HCT116 (cell line): ENCODE measurements at regions not wholly inside any gene's neighbourhood (a gene's known extent, or its start where the extent isn't known, plus 50 kb on each side); places are given as distances from the start of the nearest gene placed in this dataset.

ENCODE experiments used
- ATAC-seq: fragments of 200-7000 bp; cut with Tn5 transposase; 2 replicates; pipeline ENCODE4 v1.9.1; 2020; ENCODE audit warnings: mild to moderate bottlenecking, moderate library complexity
- BruUV-seq: library from RNA; stranded (reverse); fragments of 400-500 nt; replicated peaks from 2 replicates; lab custom pipeline; 2021; lab: Mats Ljungman, UMichigan
- CTCF ChIA-PET: fragments of 300-600 bp; sonication (Branson Sonifier 250); formaldehyde crosslinking; loops from one replicate; lab custom pipeline; 2021; ENCODE audit warnings: antibody characterized with exemption; lab: Charles Lee
- POLR2A ChIA-PET: fragments of 300-600, 350-600 bp; sonication (Branson Sonifier 250); formaldehyde crosslinking; loops from one replicate; lab custom pipeline; 2021; ENCODE audit warnings: antibody characterized with exemption; lab: Charles Lee
- RAD21 ChIA-PET, 2 experiments: fragments of 300-600 bp; sonication (Branson Sonifier 250); formaldehyde crosslinking; loops; one replicate each; lab custom pipeline; 2023; ENCODE audit warnings: low total read pairs in 2 of 2; ENCODE audit not compliant: uncharacterized antibody in 2 of 2, unreplicated experiment in 2 of 2, low non-redundant PET in 1 of 2; lab: Charles Lee
- DNase-seq: peaks from one replicate; pipeline ENCODE4 v3.0.0-alpha.2; 2010; ENCODE audit warnings: low read depth, low spot score
- H2AFZ ChIP-seq: fragments of 200-600 bp; shearing (Covaris generic), sonication (generic); 2 replicates; pipeline ENCODE4 v1.6.1; 2017; ENCODE audit warnings: low read depth, mixed run types, mixed read lengths, antibody characterized with exemption, low read length; ENCODE audit not compliant: poor library complexity, severe bottlenecking
- H3K27ac ChIP-seq: 2 replicates; pipeline ENCODE4 v1.5.1; 2012; ENCODE audit warnings: low read depth, low read length
- H3K27me3 ChIP-seq: fragments of 200-600 bp; sonication (generic); 2 replicates; pipeline ENCODE4 v1.6.1; 2016; ENCODE audit warnings: mixed run types, low read length, mixed read lengths; ENCODE audit not compliant: insufficient read depth
- H3K36me3 ChIP-seq, 2 experiments: fragments of 200-500 bp in 1 of 2; fragments of 200-600 bp in 1 of 2; sonication (Bioruptor generic) in 1 of 2; sonication (generic) in 1 of 2; 2 replicates each; pipeline versions ENCODE4 v1.5.1 to v1.6.1; 2014 to 2016; ENCODE audit warnings: low read length in 2 of 2, inconsistent platforms in 1 of 2, mixed read lengths in 1 of 2, mixed run types in 1 of 2; ENCODE audit not compliant: insufficient read depth in 2 of 2, control insufficient read depth in 1 of 2
- H3K4me1 ChIP-seq, 2 experiments: fragments of 200-600 bp in 1 of 2; sonication (generic) in 1 of 2; 2 replicates each; pipeline versions ENCODE4 v1.5.1 to v1.6.1; 2012 to 2017; ENCODE audit warnings: low read length in 2 of 2, inconsistent platforms in 1 of 2, mild to moderate bottlenecking in 1 of 2, mixed read lengths in 1 of 2, mixed run types in 1 of 2, moderate library complexity in 1 of 2; ENCODE audit not compliant: insufficient read depth in 2 of 2, control insufficient read depth in 1 of 2
- H3K4me2 ChIP-seq: fragments of 200-600 bp; sonication (generic); 2 replicates; pipeline ENCODE4 v1.6.1; 2017; ENCODE audit warnings: mixed run types, low read length, mixed read lengths
- H3K4me3 ChIP-seq, 2 experiments: fragments of 200-600 bp in 1 of 2; sonication (generic) in 1 of 2; replicated peaks in 1 of 2; 2 replicates each; pipeline ENCODE4 v1.5.1; 2011 to 2016; ENCODE audit warnings: low read length in 2 of 2, control low read depth in 1 of 2, low read depth in 1 of 2, mild to moderate bottlenecking in 1 of 2, mixed read lengths in 1 of 2, mixed run types in 1 of 2
- H3K79me2 ChIP-seq: fragments of 200-600 bp; sonication (generic); 2 replicates; pipeline ENCODE4 v1.6.1; 2017; ENCODE audit warnings: mild to moderate bottlenecking, mixed run types, low read length, moderate library complexity, mixed read lengths; ENCODE audit not compliant: insufficient read depth
- H3K9ac ChIP-seq: fragments of 200-600 bp; sonication (generic); 2 replicates; pipeline ENCODE4 v1.6.1; 2016; ENCODE audit warnings: low read length, mixed read lengths
- H3K9me2 ChIP-seq: fragments of 200-600 bp; sonication (generic), shearing (Covaris generic); 2 replicates; pipeline ENCODE4 v1.6.1; 2017; ENCODE audit warnings: mixed run types, mild to moderate bottlenecking, moderate library complexity; ENCODE audit not compliant: insufficient read depth
- H3K9me3 ChIP-seq, 2 experiments: fragments of 200-500 bp in 1 of 2; fragments of 200-600 bp in 1 of 2; sonication (Bioruptor generic) in 1 of 2; sonication (generic) in 1 of 2; 2 replicates each; pipeline ENCODE4 v1.6.1; 2014 to 2017; ENCODE audit warnings: low read length in 2 of 2, mixed read lengths in 2 of 2, inconsistent platforms in 1 of 2, low read depth in 1 of 2, mild to moderate bottlenecking in 1 of 2, mixed run types in 1 of 2, moderate library complexity in 1 of 2; ENCODE audit not compliant: control insufficient read depth in 1 of 2, insufficient read depth in 1 of 2
- H4K20me1 ChIP-seq: fragments of 200-600 bp; sonication (generic), shearing (Covaris generic); 2 replicates; pipeline ENCODE4 v1.6.1; 2017; ENCODE audit warnings: mixed run types, mild to moderate bottlenecking, moderate library complexity; ENCODE audit not compliant: insufficient read depth
- CBX3 ChIP-seq: IDR thresholded peaks from 2 replicates; pipeline ENCODE4 v1.6.1; 2012; ENCODE audit warnings: low read depth
- CEBPB ChIP-seq: IDR thresholded peaks from 2 replicates; pipeline ENCODE4 v1.6.1; 2012; ENCODE audit warnings: low read depth
- EGR1 ChIP-seq: IDR thresholded peaks from 2 replicates; pipeline ENCODE4 v1.6.1; 2012; ENCODE audit warnings: low read depth
- ELF1 ChIP-seq: IDR thresholded peaks from 2 replicates; pipeline ENCODE4 v1.6.1; 2012; ENCODE audit warnings: low read depth, borderline replicate concordance
- EZH2phosphoT487 ChIP-seq: fragments of 200-600 bp; IDR thresholded peaks from 2 replicates; pipeline ENCODE4 v1.6.1; 2018; ENCODE audit warnings: antibody characterized with exemption, borderline replicate concordance
- FOSL1 ChIP-seq: IDR thresholded peaks from 2 replicates; pipeline ENCODE4 v1.6.1; 2012; ENCODE audit warnings: low read depth
- JUND ChIP-seq: IDR thresholded peaks from 2 replicates; pipeline ENCODE4 v1.6.1; 2012
- POLR2A ChIP-seq: IDR thresholded peaks from 2 replicates; pipeline ENCODE4 v1.7.0; 2011; ENCODE audit warnings: borderline replicate concordance; ENCODE audit not compliant: insufficient read depth, insufficient read length; ENCODE audit errors: extremely low read depth
- POLR2AphosphoS5 ChIP-seq: IDR thresholded peaks from 2 replicates; pipeline ENCODE4 v1.6.1; 2011; ENCODE audit warnings: mild to moderate bottlenecking, low read depth, low read length, moderate library complexity
- RAD21 ChIP-seq: IDR thresholded peaks from 2 replicates; pipeline ENCODE4 v1.6.1; 2012; ENCODE audit warnings: low read depth, mild to moderate bottlenecking
- SIN3A ChIP-seq: IDR thresholded peaks from 2 replicates; pipeline ENCODE4 v1.6.1; 2012; ENCODE audit warnings: low read depth
- SP1 ChIP-seq: IDR thresholded peaks from 2 replicates; pipeline ENCODE4 v1.6.1; 2012; ENCODE audit warnings: low read depth
- TCF7L2 ChIP-seq: IDR thresholded peaks from 2 replicates; pipeline ENCODE4 v1.7.0; 2011; ENCODE audit warnings: borderline replicate concordance, inconsistent platforms; ENCODE audit not compliant: insufficient read depth, insufficient read length; ENCODE audit errors: extremely low read depth
- YY1 ChIP-seq: IDR thresholded peaks from 2 replicates; pipeline ENCODE4 v1.6.1; 2011; ENCODE audit warnings: low read length, low read depth, moderate library complexity, mild to moderate bottlenecking; ENCODE audit not compliant: insufficient replicate concordance; ENCODE audit errors: extremely low read depth
- ZNF274 ChIP-seq: fragments of 200-500 bp; sonication (Bioruptor generic); IDR thresholded peaks from 2 replicates; pipeline ENCODE4 v1.6.1; 2014; ENCODE audit warnings: mild to moderate bottlenecking, low read depth, low read length, inconsistent platforms
- intact Hi-C: fragments of 100-400 bp; cut with micrococcal nuclease; formaldehyde crosslinking; loops from 2 replicates; pipeline ENCODE4 v1.10.0; 2022
- TF ChIP-seq, protein P1 (sequence below): IDR thresholded peaks from 2 replicates; pipeline ENCODE4 v1.6.1; 2012
- TF ChIP-seq, protein P2 (sequence below): IDR thresholded peaks from 2 replicates; pipeline ENCODE4 v1.6.1; 2012; ENCODE audit warnings: low read depth
- TF ChIP-seq, protein P3 (sequence below): IDR thresholded peaks from 2 replicates; pipeline ENCODE4 v1.6.1; 2012
- TF ChIP-seq, protein P4 (sequence below), 3 experiments: fragments of 200-600 bp in 1 of 3; sonication (generic) in 1 of 3; IDR thresholded peaks in 2 of 3; conservative IDR thresholded peaks in 1 of 3; 2 replicates each; pipeline ENCODE4 v1.5.1; 2012 to 2017; ENCODE audit warnings: low read depth in 2 of 3, low read length in 2 of 3, antibody characterized with exemption in 1 of 3, borderline replicate concordance in 1 of 3, control low read depth in 1 of 3, mild to moderate bottlenecking in 1 of 3, mixed read lengths in 1 of 3, mixed run types in 1 of 3, moderate library complexity in 1 of 3; ENCODE audit not compliant: insufficient read depth in 1 of 3

DNA sequence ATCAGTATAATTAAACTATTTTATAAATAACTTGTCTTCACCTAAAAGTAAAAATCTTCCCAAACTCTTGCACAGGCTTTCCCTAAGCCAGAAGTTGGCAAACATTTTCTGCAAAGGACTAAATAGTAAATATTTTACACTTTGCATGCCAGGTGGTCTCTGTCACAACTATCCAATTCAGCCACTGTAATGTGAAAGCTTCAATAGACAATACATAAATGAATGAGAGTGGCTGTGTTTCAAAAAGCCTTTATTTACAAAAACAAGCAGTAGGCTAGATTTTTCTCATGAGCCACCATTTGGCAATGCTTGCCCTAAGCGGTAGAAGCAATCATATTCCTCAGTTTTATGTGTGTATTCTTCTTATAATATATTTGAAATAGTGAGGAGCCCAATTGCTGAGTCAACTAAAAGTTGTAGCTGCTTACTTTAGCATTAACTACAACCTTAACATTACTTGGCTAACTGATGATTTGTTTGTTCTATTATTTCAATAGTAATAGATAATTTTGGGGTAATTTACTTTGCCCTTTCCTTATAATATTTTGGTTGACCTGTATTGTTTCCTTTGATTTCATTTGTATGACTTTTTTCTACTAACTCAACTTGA lies 236.0 kb upstream of the SYT1 start (continued):
- no peak for TF ChIP-seq TCF7L2
- TF ChIP-seq ZNF274, result no peak
- TF ChIP-seq EZH2phosphoT487, result no peak
- no peak for TF ChIP-seq CEBPB
- TF ChIP-seq, protein P1, sequence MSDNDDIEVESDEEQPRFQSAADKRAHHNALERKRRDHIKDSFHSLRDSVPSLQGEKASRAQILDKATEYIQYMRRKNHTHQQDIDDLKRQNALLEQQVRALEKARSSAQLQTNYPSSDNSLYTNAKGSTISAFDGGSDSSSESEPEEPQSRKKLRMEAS, result no peak
- no peak for TF ChIP-seq SIN3A
- no peak for TF ChIP-seq YY1
- no peak for TF ChIP-seq FOSL1

DNA sequence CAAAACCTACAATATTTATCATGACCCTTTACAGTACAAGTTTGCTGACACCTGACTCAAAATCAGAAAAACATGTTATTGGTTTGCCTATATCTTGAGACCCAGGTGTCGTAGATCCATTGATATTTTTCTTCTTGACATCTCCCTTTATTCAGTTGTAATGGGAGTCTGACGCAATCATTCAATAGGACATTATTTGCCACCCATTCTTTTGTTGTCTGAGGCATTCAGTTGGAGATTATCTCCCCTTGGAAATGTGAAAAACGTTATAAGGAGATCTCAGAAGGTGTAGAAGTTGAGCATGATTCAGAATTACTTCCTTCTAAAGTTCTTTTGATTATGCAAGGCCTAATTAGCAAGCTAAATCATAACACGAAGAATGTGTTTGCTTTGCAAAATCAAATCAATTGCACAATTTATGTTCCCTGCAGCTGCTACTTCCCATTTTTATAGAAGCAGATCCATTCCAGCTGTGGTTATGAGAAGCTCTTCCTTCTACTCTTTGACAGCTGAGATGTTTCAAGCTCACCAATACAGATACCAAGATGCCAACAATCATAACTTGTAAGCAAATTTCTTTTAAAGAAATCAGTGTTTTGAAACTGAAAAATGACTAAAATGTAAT lies 228.2 kb upstream of the SYT1 start:
- Histone ChIP-seq H3K79me2 (no peaks in the 10 kb centered on the region), H3K36me3 (no peaks in the 10 kb centered on the region), H3K27ac (no peak overlapping the region), H3K9ac (no peak overlapping the region), H3K9me2 (no peaks in the 10 kb centered on the region), H3K27me3 (no peaks in the 10 kb centered on the region), H3K4me2 (no peak overlapping the region), H3K9me3 (no peaks in the 10 kb centered on the region), H3K4me1 (no peaks in the 10 kb centered on the region), H2AFZ (no peak overlapping the region), H4K20me1 (no peaks in the 10 kb centered on the region), H3K4me3 (no peak overlapping the region)
- DNase-seq (no peak), ATAC-seq (no peak)
- ChIA-PET POLR2A (no interaction called here), RAD21 (no interaction called here), CTCF (no interaction called here)
- no TSS peak for BruUV-seq
- intact Hi-C loops, result no loop called here
- TF ChIP-seq CEBPB (no peak), EZH2phosphoT487 (no peak), JUND (no peak), ELF1 (no peak), CBX3 (no peak), TCF7L2 (no peak), POLR2A (no peak), RAD21 (no peak), SP1 (no peak), POLR2AphosphoS5 (no peak), ZNF274 (no peak), EGR1 (no peak)
- TF ChIP-seq, protein P1, result no peak
- TF ChIP-seq, protein P2, sequence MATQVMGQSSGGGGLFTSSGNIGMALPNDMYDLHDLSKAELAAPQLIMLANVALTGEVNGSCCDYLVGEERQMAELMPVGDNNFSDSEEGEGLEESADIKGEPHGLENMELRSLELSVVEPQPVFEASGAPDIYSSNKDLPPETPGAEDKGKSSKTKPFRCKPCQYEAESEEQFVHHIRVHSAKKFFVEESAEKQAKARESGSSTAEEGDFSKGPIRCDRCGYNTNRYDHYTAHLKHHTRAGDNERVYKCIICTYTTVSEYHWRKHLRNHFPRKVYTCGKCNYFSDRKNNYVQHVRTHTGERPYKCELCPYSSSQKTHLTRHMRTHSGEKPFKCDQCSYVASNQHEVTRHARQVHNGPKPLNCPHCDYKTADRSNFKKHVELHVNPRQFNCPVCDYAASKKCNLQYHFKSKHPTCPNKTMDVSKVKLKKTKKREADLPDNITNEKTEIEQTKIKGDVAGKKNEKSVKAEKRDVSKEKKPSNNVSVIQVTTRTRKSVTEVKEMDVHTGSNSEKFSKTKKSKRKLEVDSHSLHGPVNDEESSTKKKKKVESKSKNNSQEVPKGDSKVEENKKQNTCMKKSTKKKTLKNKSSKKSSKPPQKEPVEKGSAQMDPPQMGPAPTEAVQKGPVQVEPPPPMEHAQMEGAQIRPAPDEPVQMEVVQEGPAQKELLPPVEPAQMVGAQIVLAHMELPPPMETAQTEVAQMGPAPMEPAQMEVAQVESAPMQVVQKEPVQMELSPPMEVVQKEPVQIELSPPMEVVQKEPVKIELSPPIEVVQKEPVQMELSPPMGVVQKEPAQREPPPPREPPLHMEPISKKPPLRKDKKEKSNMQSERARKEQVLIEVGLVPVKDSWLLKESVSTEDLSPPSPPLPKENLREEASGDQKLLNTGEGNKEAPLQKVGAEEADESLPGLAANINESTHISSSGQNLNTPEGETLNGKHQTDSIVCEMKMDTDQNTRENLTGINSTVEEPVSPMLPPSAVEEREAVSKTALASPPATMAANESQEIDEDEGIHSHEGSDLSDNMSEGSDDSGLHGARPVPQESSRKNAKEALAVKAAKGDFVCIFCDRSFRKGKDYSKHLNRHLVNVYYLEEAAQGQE, result no peak
- TF ChIP-seq, protein P3, sequence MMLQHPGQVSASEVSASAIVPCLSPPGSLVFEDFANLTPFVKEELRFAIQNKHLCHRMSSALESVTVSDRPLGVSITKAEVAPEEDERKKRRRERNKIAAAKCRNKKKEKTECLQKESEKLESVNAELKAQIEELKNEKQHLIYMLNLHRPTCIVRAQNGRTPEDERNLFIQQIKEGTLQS, result no peak
- TF ChIP-seq, protein P4, sequence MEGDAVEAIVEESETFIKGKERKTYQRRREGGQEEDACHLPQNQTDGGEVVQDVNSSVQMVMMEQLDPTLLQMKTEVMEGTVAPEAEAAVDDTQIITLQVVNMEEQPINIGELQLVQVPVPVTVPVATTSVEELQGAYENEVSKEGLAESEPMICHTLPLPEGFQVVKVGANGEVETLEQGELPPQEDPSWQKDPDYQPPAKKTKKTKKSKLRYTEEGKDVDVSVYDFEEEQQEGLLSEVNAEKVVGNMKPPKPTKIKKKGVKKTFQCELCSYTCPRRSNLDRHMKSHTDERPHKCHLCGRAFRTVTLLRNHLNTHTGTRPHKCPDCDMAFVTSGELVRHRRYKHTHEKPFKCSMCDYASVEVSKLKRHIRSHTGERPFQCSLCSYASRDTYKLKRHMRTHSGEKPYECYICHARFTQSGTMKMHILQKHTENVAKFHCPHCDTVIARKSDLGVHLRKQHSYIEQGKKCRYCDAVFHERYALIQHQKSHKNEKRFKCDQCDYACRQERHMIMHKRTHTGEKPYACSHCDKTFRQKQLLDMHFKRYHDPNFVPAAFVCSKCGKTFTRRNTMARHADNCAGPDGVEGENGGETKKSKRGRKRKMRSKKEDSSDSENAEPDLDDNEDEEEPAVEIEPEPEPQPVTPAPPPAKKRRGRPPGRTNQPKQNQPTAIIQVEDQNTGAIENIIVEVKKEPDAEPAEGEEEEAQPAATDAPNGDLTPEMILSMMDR (IDR thresholded peaks at IDR 0.05 in 2 of 3, conservative IDR thresholded peaks at IDR 0.05 in 1 of 3; ENCODE audit: borderline replicate concordance in 1 of 3, insufficient read depth in 1 of 3, low read depth in 2 of 3, low read length in 2 of 3), result no peak
- TF ChIP-seq, all 23 proteins: peak for 0
